Body of pancreas (tissue), 4 donors: ENCODE measurements at regions not wholly inside any gene's neighbourhood (a gene's known extent, or its start where the extent isn't known, plus 50 kb on each side); places are given as distances from the start of the nearest gene placed in this dataset.
A peak's percentile ranks its signal among the peaks of the same experiment; 100 is the strongest.

Experiments
- ATAC-seq: fragments of 150-250 bp; one replicate; pipeline ENCODE4 v1.9.1; 2016
- DNase-seq, 4 donors: peaks; one replicate each; pipeline ENCODE4 v3.0.0-alpha.2; 2019
- H3K27ac ChIP-seq, 4 donors: fragments of 200-600 bp; sonication (generic); 1 replicate in 3 of 4; 2 replicates in 1 of 4; pipeline versions ENCODE4 v1.5.1 to v1.6.1; 2016 to 2019; ENCODE audit warnings: mild to moderate bottlenecking in 1 of 4, mixed read lengths in 1 of 4, moderate library complexity in 1 of 4
- H3K27me3 ChIP-seq, 2 donors: fragments of 200-600 bp; sonication (generic); one replicate each; pipeline ENCODE4 v1.6.0; 2016; ENCODE audit warnings: mild to moderate bottlenecking in 1 of 2
- H3K36me3 ChIP-seq, 2 donors: fragments of 200-600 bp; sonication (generic); replicated peaks in 1 of 2; 2 replicates each; pipeline ENCODE4 v1.5.1; 2016; ENCODE audit warnings: low read depth in 2 of 2; ENCODE audit not compliant: insufficient read depth in 1 of 2
- H3K4me1 ChIP-seq: fragments of 200-600 bp; sonication (generic); one replicate; pipeline ENCODE4 v1.6.0; 2016
- H3K4me3 ChIP-seq, 2 donors: fragments of 200-600 bp; sonication (generic); 1 replicate in 1 of 2; 2 replicates in 1 of 2; pipeline ENCODE4 v1.5.1; 2016 to 2019
- H3K9me3 ChIP-seq, 3 donors: fragments of 200-600 bp; sonication (generic); 1 replicate in 2 of 3; 2 replicates in 1 of 3; pipeline ENCODE4 v1.5.1; 2016
- CTCF ChIP-seq, 7 experiments: fragments of 450-650 bp in 4 of 7; fragments of 200-600 bp in 3 of 7; sonication (generic) in 3 of 7; IDR thresholded peaks; one replicate each; pipeline ENCODE4 v1.5.1; 2016 to 2019; ENCODE audit warnings: antibody characterized with exemption in 7 of 7
- POLR2A ChIP-seq, 3 donors: fragments of 450-650 bp; IDR thresholded peaks; one replicate each; pipeline ENCODE4 v1.6.1; 2016; ENCODE audit warnings: antibody characterized with exemption in 3 of 3, mild to moderate bottlenecking in 2 of 3
- WGBS, 2 donors: methylation state at CpG; one replicate each; pipeline ENCODE4 v1.1.5; 2017; 5-methylcytosine and 5-hydroxymethylcytosine counted together
- intact Hi-C: fragments of 100-400 bp; cut with DNase I; formaldehyde crosslinking; loops from one replicate; pipeline ENCODE4 v1.15.1; 2023

DNA sequence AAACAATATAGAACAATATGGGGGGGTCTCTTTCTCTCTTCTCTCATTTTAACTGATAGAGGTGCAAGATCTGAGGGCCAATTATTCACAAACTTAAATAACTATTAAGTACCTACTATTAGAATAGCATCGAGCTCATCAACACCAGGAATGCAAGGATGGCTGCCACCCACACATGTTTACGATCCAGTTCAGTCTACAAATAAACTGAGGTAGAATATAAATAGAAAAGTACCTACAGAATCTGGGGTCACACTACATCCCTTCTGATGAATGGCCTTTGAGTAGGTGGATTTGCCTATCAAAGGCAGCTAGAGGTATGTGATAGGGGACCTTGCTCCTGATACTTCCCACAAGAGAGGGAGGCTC is 91.8 kb upstream of the ZNF366 start:
- 91 to 92% methylated on average over 2 of the region's 2 CpGs for WGBS, 2 donors
- DNase-seq (no peak), ATAC-seq (no peak)
- Histone ChIP-seq H3K27ac (peak overlapping the region in 1 of 4 donors; percentile 44), H3K4me3 (no peak overlapping the region), H3K36me3 (no peaks in the 10 kb centered on the region), H3K9me3 (no peaks in the 10 kb centered on the region), H3K4me1 (peaks cover 15% of the 10 kb centered on the region), H3K27me3 (no peaks in the 10 kb centered on the region)
- intact Hi-C loops, result no loop called here
- TF ChIP-seq CTCF (IDR thresholded peaks at IDR 0.05), result no peak
- no peak for TF ChIP-seq POLR2A (IDR thresholded peaks at IDR 0.05)

DNA sequence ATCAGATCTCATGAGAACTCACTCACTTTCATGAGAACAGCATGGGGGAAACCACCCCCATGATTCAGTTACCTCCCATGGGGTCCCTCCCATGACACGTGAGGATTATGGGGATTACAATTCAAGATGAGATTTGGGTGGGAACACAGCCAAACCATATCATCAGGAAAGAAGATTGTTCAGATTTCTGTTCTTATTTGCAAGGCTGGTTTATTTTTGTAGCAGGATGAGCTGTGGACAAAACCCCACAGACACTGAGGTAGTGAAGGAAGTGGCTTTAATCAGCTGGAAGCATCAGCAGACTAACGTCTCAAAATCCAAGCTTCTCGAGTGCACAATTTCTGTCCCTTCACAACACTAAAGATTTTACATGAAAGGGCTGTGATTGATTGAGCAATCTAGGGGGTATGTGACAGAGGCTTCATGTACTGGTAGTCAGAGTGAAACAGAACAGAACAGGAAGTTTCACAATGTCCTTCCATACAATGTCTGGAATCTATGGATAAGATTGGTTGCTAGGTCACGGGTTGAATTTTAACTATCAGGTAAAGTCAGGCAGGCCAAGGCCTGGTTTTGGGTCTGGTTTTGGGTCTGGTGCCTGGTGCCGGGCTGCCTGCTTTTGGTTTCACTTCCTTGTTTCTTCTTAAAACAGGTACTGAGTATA is 91.3 kb upstream of the ZNF366 start:
- ATAC-seq (no peak), DNase-seq (peak in 1 of 4 donors; percentile 37)
- intact Hi-C loops, result no loop called here
- no peak for TF ChIP-seq POLR2A (IDR thresholded peaks at IDR 0.05)
- TF ChIP-seq CTCF (IDR thresholded peaks at IDR 0.05), result no peak
- Histone ChIP-seq H3K27me3 (no peaks in the 10 kb centered on the region), H3K4me1 (peaks cover 15% of the 10 kb centered on the region), H3K27ac (peak overlapping the region in 1 of 4 donors; percentile 66), H3K9me3 (no peaks in the 10 kb centered on the region), H3K4me3 (no peak overlapping the region), H3K36me3 (no peaks in the 10 kb centered on the region)
- WGBS, 2 donors, result 61 to 71% methylated on average over 5 of the region's 5 CpGs

DNA sequence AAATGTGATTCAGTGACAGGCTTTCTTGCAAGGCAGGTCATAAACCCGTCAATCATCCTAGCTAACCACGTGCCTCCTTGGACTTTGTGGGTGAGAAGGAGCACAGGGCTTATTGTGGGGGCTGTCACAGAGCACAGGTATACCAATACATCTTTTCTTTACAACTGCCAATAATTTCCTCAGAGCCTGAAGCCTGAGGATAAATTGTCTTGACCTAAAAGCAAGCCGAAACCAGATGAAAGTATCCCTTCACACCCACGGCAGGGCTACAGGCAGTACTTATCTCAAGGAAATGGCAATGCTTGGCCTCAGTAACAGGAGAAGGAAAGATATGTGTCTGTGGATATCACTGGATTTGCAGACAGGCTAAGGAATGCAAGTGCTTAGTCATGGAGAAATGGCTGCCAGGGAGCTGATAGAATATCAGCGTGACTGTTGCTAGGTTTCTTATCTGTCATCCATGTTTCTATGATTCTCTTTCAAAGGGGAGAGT is 90.3 kb upstream of the ZNF366 start:
- peak overlapping the region in 1 of 4 donors; percentile 66 for H3K27ac ChIP-seq
- ATAC-seq (peak; percentile 40), DNase-seq (peak in 2 of 4 donors; percentile 9 to 21)
- H3K4me3 ChIP-seq, result no peak overlapping the region
- 39% methylated on average over 5 of the region's 5 CpGs for WGBS, 2 donors
- TF ChIP-seq CTCF (IDR thresholded peaks at IDR 0.05) (no peak), POLR2A (IDR thresholded peaks at IDR 0.05) (no peak)
- H3K27me3 ChIP-seq, result no peaks in the 10 kb centered on the region
- no peaks in the 10 kb centered on the region for H3K36me3 ChIP-seq
- peaks cover 15% of the 10 kb centered on the region for H3K4me1 ChIP-seq
- no peaks in the 10 kb centered on the region for H3K9me3 ChIP-seq
- intact Hi-C loops, result no loop called here

DNA sequence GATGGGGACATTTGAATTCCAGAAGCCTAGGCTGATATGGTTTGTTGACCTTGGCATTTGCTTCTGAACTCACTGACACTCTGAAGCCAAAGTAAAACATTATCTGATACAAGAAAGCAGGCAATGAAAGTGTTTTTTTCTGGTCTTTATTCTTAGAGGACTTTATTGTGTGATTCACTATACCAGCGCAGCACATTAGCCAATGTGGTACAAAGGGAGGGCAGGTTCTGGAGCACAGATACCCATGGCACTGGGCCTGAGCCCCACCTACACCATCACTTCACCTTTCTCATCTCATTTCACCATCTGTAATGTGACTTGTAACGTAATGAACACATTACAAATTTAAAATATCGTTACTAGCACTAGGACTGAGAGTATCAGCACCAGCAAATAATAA is 89.7 kb upstream of the ZNF366 start:
- ATAC-seq, result no peak
- H3K27ac ChIP-seq, result no peak overlapping the region
- DNase-seq, result no peak
- H3K9me3 ChIP-seq, result no peaks in the 10 kb centered on the region
- 48 to 59% methylated on average over 3 of the region's 3 CpGs for WGBS, 2 donors
- H3K36me3 ChIP-seq, result no peaks in the 10 kb centered on the region
- H3K4me1 ChIP-seq, result peaks cover 15% of the 10 kb centered on the region
- H3K27me3 ChIP-seq, result no peaks in the 10 kb centered on the region
- no peak overlapping the region for H3K4me3 ChIP-seq
- intact Hi-C loops, result no loop called here
- TF ChIP-seq POLR2A (IDR thresholded peaks at IDR 0.05) (no peak), CTCF (IDR thresholded peaks at IDR 0.05) (no peak)

- H3K36me3 ChIP-seq, result no peaks in the 10 kb centered on the region
- ATAC-seq, result no peak
- no peak overlapping the region for H3K4me3 ChIP-seq
- no peak for DNase-seq
- no peaks in the 10 kb centered on the region for H3K27me3 ChIP-seq
- H3K27ac ChIP-seq, result no peak overlapping the region
- no peaks in the 10 kb centered on the region for H3K4me1 ChIP-seq
- H3K9me3 ChIP-seq, result no peaks in the 10 kb centered on the region
- TF ChIP-seq POLR2A (IDR thresholded peaks at IDR 0.05), result no peak
- no peak for TF ChIP-seq CTCF (IDR thresholded peaks at IDR 0.05)
- intact Hi-C loops, result no loop called here
- 81 to 84% methylated on average over 4 of the region's 4 CpGs for WGBS, 2 donors
Measured at GRCh38 chr5:72588640-72589039, 81.4 kb upstream of the ZNF366 start.
